Fibroblast of skin of right quadriceps (primary cell): ENCODE measurements at regions not wholly inside any gene's neighbourhood (a gene's known extent, or its start where the extent isn't known, plus 50 kb on each side); places are given as distances from the start of the nearest gene placed in this dataset.
"Not testable (repeated sequence)": the region's sequence is repeated elsewhere in the genome, so short reads cannot be mapped to it uniquely, and the experiment has no call there.

Experiments
- DNase-seq: peaks from one replicate; pipeline ENCODE4 v3.0.0-alpha.2; 2013

GRCh38 chr4:142897518-142897917 lies 51.4 kb upstream of the INPP4B start:
- DNase-seq: not testable (repeated sequence)

GRCh38 chr4:142900622-142901021 lies 54.5 kb upstream of the INPP4B start:
- no peak for DNase-seq

GRCh38 chr4:142901166-142901662 lies 55.1 kb upstream of the INPP4B start:
- peak; percentile 53 for DNase-seq

- DNase-seq: not testable (repeated sequence)
These were observed 57.5 kb upstream of the INPP4B start for GRCh38 chr4:142903617-142904016.

- DNase-seq: peak; percentile 5
These were observed 63.8 kb upstream of the INPP4B start for GRCh38 chr4:142909908-142910307.

- DNase-seq: no peak
These were observed 66.9 kb upstream of the INPP4B start for GRCh38 chr4:142913034-142913433.

GRCh38 chr4:142913461-142914030 lies 67.4 kb upstream of the INPP4B start:
- DNase-seq: peak; percentile 64

GRCh38 chr4:142917678-142918077 lies 71.6 kb upstream of the INPP4B start:
- no peak for DNase-seq

- DNase-seq: no peak
These were observed 76.6 kb upstream of the INPP4B start for GRCh38 chr4:142922720-142923119.

GRCh38 chr4:142923619-142924018 lies 77.5 kb upstream of the INPP4B start:
- DNase-seq: no peak

- DNase-seq: no peak
These were observed 79.1 kb upstream of the INPP4B start for GRCh38 chr4:142925161-142925560.

GRCh38 chr4:142927721-142928120 lies 81.6 kb upstream of the INPP4B start:
- DNase-seq: no peak

- no peak for DNase-seq
These were observed 83.4 kb upstream of the INPP4B start for GRCh38 chr4:142929526-142929925.

- DNase-seq: no peak
These were observed 87.1 kb upstream of the INPP4B start for GRCh38 chr4:142933207-142933606.

- no peak for DNase-seq
These were observed 94.6 kb upstream of the INPP4B start for GRCh38 chr4:142940425-142941330.

- no peak for DNase-seq
These were observed 98.5 kb upstream of the INPP4B start for GRCh38 chr4:142944565-142944964.

- DNase-seq: no peak
These were observed 106.9 kb upstream of the INPP4B start for GRCh38 chr4:142952821-142953580.

- DNase-seq: no peak
These were observed 108.3 kb upstream of the INPP4B start for GRCh38 chr4:142954415-142954814.

GRCh38 chr4:142955501-142955900 lies 109.4 kb upstream of the INPP4B start:
- no peak for DNase-seq

GRCh38 chr4:142959173-142959572 lies 113.1 kb upstream of the INPP4B start:
- DNase-seq: peak; percentile 2

- peak; percentile 10 for DNase-seq
These were observed 114.0 kb upstream of the INPP4B start for GRCh38 chr4:142960126-142960525.

- DNase-seq: no peak
These were observed 115.0 kb upstream of the INPP4B start for GRCh38 chr4:142960867-142961644.

GRCh38 chr4:142961866-142962265 lies 115.8 kb upstream of the INPP4B start:
- DNase-seq: no peak
